ENCODE measurements at regions not wholly inside any gene's neighbourhood (a gene's known extent, or its start where the extent isn't known, plus 50 kb on each side); places are given as distances from the start of the nearest gene placed in this dataset.

GRCh38 chr5:5044247-5044840, 95.8 kb upstream of the ADAMTS16 start:
- no peak for DNase-seq

DNA sequence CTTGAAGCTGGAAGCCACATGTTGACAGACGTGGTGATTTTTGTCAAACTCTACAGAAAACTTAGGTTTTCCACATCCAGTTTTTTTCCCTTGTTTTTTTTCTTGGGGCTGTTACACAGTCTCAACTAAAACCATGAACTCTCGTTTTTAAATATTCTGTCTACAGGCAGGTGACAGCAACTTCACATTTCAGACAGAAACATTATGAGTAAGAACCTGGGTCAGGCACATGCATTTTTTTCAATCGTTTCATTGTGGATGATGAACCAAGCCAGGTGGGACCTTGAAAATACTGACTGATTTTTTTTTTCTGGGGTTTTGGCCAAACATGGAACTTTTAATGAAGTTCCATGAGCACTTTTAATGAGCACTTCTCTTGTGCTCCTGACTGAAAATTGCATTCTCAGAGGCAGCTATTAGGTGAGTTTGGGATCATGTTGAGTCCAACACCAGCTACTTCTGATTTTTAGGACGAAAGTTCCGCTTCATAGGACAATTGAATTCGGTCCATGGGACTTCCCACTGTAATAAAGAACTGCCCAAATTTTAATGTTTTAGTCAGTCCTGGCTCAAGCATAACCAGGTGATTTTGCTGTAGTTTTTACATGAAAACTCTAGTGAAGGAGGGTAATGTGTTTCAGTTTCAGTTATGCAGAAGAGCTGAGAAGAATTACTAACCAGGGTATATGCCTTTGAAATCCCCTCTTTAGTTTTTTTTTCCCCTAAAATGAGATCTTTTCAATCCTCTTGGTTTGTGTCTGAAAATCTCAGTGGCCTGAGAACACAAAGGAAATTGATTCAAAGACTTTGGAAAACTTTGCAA, 93.2 kb upstream of the ADAMTS16 start:
- no peak for DNase-seq

GRCh38 chr5:5050801-5051200, 89.3 kb upstream of the ADAMTS16 start:
- no peak for DNase-seq

GRCh38 chr5:5055712-5056111, 84.4 kb upstream of the ADAMTS16 start:
- no peak for DNase-seq

- DNase-seq: no peak
Measured at GRCh38 chr5:5061836-5062235, 78.3 kb upstream of the ADAMTS16 start.

DNA sequence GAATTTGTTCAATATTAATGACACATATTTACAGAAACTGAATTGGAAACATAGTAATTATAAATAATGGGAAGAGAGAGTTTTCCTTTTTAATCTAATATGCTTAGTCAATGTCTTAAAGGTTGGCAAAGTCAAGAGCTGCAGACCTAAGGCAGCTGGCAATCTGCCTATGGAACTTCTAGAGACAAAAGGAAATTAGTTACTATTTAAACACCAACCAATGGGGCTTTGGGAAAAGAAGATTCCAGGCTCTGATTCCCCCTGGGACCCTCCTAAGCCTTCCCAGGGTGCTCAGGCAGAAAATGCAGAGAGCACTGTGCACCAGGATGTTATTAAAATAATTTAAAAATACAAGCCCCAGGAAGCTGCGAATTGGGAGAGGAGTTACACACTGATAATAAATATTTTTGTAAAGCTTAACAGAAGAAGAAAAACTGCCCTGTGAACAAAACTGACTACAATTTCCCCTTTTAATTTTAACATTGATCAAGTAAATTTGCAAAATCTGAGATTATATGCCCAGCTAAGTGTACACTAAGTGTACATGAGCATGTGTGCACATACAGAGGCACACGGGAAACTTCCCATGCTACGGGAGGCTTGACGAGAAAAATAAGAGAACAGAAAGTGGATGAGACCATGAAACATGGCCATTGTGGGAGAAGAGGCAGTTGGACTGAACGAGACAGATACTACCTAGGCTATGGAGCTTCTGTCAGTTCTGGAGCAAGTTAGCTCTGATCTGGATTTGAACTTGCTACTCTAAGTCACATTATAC, 77.4 kb upstream of the ADAMTS16 start:
- DNase-seq: no peak

DNA sequence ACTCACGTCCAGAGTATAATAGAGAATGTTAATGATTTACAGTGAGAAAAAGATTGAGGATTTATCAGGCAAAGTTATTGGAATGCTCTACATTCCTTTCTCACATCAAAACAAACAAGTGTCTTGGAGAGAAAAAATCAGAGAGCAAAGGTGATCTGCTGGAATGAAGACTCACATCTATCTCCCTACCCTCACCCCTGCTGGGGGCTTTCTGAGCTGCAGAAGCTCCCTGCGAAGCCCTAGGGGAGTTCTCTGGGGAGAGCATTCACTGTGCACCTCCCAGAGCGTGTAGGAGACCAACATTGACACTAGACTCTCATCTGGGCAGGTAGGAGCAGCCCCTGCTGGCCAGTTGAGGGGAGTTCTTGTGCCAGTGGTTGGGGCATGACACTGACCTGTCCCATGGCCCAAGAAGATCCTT, 76.6 kb upstream of the ADAMTS16 start:
- DNase-seq: no peak

DNA sequence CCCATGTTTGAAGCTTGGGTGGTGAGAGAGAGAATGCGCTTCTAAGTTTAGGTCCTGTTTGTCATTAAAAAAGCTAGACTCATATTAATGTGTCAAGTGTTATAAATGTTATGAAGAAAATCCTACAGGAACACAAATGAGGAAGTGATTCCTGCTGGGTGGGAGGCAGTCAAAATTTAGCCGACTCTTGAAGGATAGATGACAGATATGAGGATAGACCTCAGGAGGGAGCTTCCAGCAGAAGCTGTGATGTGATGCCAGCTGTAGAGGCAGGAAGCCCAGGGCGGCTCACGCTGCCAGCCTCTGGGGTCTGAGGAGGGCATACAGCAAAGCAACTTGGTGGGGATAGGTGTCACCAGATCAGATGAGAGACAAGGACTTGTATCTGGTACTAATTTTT, 74.7 kb upstream of the ADAMTS16 start:
- DNase-seq: no peak

DNA sequence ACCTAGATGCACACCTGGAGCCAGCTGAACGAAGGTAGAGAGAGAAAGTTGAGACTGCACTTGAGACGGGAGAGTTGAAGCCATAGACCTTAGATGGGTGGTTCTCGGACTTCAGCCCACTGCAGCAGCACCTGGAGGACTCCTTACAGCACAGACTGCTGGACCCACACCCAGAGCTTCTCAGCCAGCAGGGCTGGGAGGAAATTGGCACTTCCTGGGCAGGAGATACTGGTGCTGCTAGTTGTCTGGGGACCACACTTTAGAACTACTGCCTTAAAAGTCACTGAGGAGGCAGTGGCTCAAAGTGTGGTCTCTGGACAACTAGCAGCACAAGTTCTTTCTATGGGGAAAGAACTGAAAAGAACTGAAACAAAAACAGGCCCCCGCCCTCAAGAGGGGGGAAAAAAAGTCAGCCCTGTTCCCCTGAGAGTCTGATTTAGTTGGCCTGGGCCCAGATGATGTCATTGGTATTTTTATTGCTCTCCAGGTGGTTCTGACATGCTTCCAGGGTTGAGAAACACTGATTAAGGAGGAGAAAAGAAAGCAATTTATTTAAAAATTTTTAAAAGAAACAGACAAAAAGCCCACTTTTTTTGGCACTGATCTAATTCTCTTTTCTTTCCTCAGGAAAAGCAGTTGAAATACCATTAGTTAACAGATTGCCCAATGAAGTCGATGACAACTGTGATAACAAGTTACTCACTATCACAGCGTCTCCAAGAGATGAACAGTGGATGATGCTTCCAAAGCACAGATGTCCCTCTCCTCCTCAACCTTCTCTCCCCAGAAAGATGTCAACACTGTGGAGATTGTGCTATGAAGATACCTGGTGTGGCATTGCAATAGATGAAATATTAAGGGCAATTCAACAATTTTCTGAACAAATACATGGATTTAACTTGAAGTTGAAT, 73.6 kb upstream of the ADAMTS16 start:
- no peak for DNase-seq

DNA sequence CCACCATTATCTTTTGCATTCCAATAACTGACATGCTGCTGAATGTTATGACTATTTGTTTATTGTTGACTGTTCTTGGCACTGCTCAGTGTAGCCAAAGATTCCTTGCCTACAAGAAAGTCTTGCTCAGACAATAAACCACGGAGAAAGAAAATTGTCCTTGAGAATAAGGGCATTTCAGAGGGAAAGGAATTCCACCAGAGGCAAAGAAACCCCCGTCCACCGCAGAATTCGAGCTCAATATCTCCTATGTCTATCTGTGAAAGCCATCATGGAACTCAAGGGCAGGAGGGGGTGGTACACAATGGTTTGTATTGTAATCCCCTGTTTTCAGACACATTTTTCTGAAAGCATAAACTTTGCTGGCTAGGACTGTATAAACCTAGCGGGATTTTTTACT, 70.3 kb upstream of the ADAMTS16 start:
- DNase-seq: no peak

- DNase-seq: no peak
Measured at GRCh38 chr5:5071554-5071953, 68.6 kb upstream of the ADAMTS16 start.

DNA sequence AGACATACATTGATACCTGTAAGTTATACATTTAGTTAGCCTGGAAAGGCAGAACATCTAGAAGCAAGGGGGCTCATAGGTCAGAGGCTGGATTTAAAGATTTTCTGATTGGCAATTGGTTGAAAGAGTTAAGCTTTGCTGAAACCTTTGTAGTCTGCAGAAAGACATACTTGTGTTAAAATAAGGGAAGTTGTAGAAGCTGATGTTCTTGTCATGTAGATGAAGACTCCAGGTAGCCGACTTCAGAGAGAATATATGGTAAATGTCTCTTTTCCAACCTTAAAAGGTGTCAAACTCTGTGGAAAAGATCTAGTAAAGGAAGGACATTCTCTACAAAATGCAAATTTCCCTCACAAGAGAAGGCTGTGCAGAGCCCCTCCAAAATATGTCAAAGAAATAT, 62.9 kb upstream of the ADAMTS16 start:
- DNase-seq: no peak

DNA sequence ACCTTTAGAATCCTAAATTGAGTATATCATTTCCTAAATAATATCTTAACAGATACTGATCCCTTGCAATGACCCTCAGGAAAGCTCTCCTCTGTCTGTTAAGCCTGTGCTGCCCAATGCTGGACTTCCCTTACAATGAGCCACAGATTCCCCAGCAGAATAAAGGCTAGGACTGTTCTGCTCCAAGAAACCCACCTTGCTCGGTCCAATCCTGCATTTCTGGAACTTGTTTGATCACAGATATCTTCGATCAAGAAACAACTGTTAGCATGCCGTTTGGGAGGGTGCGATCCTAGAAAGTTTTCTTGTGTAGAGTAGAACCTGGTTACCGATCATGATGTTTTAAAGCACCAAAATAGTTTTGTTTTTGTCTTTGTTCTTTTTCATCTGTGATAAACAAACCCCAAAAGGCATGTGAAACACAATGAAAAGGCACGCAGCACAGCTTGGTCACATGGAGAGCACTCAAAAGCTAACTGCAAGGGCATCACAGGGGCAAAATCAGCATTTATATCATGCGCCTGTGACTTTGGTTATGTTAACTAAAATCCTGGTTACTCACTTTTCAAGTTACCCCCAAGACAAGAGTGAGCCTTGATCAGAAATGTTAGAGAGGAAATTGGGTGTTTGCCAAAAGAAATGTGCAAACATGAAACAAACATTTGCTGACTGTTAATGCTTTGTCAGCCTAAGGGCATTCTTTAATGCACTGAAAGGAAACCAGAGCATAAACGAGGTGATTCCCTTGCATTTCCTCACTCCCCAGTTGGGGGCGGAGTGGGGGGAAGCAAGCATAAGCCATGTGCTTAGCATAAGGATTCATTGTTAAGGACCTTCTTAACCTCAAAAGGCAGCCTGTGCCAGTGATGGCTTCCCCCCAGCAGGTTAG, 61.9 kb upstream of the ADAMTS16 start:
- DNase-seq: no peak

GRCh38 chr5:5079876-5080275, 60.3 kb upstream of the ADAMTS16 start:
- no peak for DNase-seq

- no peak for DNase-seq
Measured at GRCh38 chr5:5080790-5081189, 59.3 kb upstream of the ADAMTS16 start.

DNA sequence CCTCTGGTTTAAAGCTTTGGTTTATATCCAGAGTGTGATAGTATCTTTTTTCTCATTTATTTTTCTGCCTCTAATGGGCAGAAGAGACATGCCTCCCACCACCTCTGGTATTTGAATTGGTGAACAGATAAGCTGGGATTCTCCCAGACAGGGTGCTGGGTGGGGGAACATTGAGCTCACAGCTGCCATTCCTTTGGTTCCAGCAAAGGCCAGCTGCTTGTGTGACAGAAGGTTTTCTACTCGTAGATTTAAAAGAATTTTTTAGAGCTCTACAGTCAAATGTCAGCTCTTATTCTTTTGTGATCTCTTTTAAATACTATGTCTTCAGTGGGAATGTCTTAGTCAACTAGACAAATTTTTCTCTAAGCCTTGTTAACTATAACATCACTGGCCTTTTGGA, 54.7 kb upstream of the ADAMTS16 start:
- DNase-seq: no peak

DNA sequence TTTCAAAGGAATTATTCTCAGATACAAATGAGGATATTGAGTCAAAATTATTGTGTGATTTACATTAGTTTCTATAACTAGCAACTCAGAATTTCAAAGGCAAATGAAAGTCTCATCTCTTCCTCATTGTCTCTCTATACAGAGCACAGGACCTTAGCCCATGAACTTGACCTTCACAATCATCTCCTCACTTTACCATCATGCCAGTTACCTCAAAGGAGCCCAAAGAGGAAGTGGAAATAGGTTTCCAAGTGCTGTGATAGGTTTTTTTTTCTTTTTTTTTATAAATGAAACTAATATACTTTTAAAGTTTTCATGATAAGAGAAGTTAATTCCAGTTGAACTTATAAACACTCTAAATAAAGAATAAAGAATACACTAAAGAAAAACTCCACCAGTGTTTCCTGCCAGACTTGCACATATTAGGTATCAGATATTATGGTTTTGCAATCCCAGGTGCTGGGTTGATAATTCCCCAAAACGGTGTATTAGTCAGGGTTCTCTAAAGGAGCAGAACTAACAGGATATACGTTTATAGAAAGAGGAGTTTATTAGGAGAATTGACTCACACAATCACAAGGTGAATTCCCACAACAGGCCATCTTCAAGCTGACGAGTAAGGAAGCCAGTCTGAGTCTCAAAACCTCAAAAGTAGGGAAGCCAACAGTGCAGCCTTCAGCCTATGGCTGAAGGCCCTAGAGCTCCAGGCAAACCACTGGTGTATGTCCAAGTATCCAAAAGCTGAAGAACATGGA, 50.1 kb upstream of the ADAMTS16 start:
- no peak for DNase-seq
